HG03521 (cell line): ENCODE measurements at regions not wholly inside any gene's neighbourhood (a gene's known extent, or its start where the extent isn't known, plus 50 kb on each side); places are given as distances from the start of the nearest gene placed in this dataset.

Source experiments
- ATAC-seq: cut with Tn5 transposase; IDR thresholded peaks from one replicate; pipeline ENCODE4 v1.9.1; 2021; ENCODE audit warnings: mild to moderate bottlenecking, moderate library complexity; ENCODE audit not compliant: unreplicated experiment

- no peak for ATAC-seq
These were observed 260.8 kb upstream of the FAM98A start for GRCh38 chr2:33859811-33860461.

GRCh38 chr2:33859176-33859575 is 260.1 kb upstream of the FAM98A start:
- no peak for ATAC-seq

GRCh38 chr2:33848486-33848885 is 249.4 kb upstream of the FAM98A start:
- no peak for ATAC-seq

- ATAC-seq = no peak
These were observed 240.7 kb upstream of the FAM98A start for GRCh38 chr2:33839791-33840190.

- ATAC-seq = no peak
These were observed 237.5 kb upstream of the FAM98A start for GRCh38 chr2:33836628-33837027.

GRCh38 chr2:33835911-33836310 is 236.8 kb upstream of the FAM98A start:
- ATAC-seq = no peak

- no peak for ATAC-seq
These were observed 223.9 kb upstream of the FAM98A start for GRCh38 chr2:33822964-33823363.

GRCh38 chr2:33812707-33813106 is 213.6 kb upstream of the FAM98A start:
- no peak for ATAC-seq

GRCh38 chr2:33810046-33810835 is 211.1 kb upstream of the FAM98A start:
- ATAC-seq = no peak

GRCh38 chr2:33806041-33806440 is 206.9 kb upstream of the FAM98A start:
- no peak for ATAC-seq

- ATAC-seq = no peak
These were observed 205.1 kb upstream of the FAM98A start for GRCh38 chr2:33804155-33804554.

GRCh38 chr2:33796511-33796910 is 197.4 kb upstream of the FAM98A start:
- ATAC-seq = no peak

GRCh38 chr2:33791625-33792024 is 192.5 kb upstream of the FAM98A start:
- ATAC-seq = no peak

- ATAC-seq = no peak
These were observed 188.9 kb upstream of the FAM98A start for GRCh38 chr2:33788044-33788443.

- ATAC-seq = no peak
These were observed 187.8 kb upstream of the FAM98A start for GRCh38 chr2:33786881-33787280.

- peak; percentile 85 for ATAC-seq
These were observed 186.4 kb upstream of the FAM98A start for GRCh38 chr2:33785201-33786106.

- ATAC-seq = no peak
These were observed 185.4 kb upstream of the FAM98A start for GRCh38 chr2:33784488-33784887.

GRCh38 chr2:33782395-33783230 is 183.5 kb upstream of the FAM98A start:
- ATAC-seq = no peak

GRCh38 chr2:33777786-33778185 is 178.7 kb upstream of the FAM98A start:
- no peak for ATAC-seq

- ATAC-seq = no peak
These were observed 176.2 kb upstream of the FAM98A start for GRCh38 chr2:33775306-33775705.

GRCh38 chr2:33770023-33770422 is 170.9 kb upstream of the FAM98A start:
- ATAC-seq = no peak
